ENCODE measurements at regions not wholly inside any gene's neighbourhood (a gene's known extent, or its start where the extent isn't known, plus 50 kb on each side); places are given as distances from the start of the nearest gene placed in this dataset.

DNA sequence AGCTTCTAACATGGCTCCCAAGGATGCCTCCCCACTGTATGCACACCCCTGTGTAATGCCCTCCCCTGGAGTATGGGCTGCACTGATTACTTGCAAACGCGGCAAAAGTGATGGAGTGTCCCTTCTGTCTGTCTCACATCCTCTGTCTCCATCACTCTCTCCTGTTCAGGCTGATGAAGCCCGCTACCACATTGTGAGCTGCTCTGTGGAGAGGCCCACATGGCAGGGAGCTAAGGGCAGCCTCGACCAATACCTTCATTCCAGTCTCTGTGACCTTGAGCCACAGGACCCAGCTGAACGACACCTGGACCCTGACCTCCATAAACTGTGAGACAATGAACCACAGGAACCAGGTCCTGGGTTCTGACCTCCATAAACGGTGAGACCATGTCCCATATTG is 154.1 kb upstream of the ETV3 start:
- DNase-seq (ENCODE audit: low read depth in 2 of 2), result no peak

GRCh38 chr1:157291083-157291482 is 152.9 kb upstream of the ETV3 start:
- no peak for DNase-seq (ENCODE audit: low read depth in 2 of 2)

- DNase-seq (ENCODE audit: low read depth in 2 of 2), result no peak
Measured at GRCh38 chr1:157289424-157290105, 151.4 kb upstream of the ETV3 start.

DNA sequence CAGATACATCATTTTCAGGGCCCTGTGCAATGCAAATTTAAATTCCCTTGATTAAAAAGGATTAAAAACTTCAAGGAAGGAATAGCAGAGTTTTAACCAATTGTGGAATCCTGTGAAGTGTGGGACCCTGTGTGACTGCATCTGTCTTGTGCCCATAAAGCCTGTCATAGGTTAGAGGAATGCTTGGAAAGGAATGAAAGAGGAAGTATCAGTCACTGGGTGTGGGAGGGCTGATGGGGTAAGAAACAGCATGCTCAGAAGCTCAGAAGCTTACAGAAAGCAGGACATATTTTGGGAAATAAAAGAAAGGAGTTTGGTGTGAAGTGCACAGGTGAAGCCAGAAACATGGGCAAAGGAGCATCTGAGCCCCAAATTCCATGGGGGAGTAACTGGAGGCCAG is 150.8 kb upstream of the ETV3 start:
- DNase-seq (ENCODE audit: low read depth in 2 of 2), result no peak

DNA sequence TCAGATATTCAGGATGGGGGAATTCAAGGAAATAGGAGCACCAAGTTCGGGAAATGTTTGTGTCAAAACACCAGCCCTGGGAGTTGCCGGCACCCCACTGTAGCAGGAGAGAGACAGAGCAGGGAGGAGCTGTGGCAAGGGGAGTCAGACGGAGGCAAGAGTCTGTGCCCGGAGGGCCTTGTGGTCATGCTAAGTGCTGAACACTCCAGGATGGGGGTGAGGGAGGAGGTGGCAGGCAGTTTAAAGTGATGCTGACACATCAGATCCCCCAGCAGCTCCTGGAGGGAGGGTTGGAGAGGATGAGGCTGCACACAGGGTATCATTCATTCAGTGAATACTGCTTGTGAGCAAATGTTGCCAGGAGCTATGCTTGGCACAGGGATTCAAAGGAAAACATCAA is 150.3 kb upstream of the ETV3 start:
- no peak for DNase-seq (ENCODE audit: low read depth in 2 of 2)

DNA sequence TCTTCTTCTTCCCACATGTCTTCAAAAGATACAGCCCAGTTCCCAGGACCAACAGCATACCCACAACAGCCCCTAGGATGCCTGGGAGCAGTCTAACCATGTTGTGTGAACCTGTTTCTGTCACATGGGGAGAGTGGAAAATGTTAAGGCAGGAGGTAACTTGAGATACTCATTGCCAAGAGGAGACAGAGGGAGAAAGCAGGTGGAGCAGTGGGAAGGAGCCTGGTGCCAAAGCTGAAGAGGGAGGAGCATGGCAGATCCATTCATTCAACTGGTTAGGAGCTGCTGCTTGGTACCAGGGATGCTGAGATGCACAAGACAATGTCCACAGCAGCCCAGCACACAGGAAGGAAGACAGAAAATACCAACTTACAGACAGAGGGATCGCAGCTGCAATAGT is 149.8 kb upstream of the ETV3 start:
- no peak for DNase-seq (ENCODE audit: low read depth in 2 of 2)

GRCh38 chr1:157287462-157287861 is 149.3 kb upstream of the ETV3 start:
- DNase-seq (ENCODE audit: low read depth in 2 of 2), result no peak

- DNase-seq (ENCODE audit: low read depth in 2 of 2), result no peak
Measured at GRCh38 chr1:157286646-157287420, 148.6 kb upstream of the ETV3 start.

GRCh38 chr1:157286096-157286495 is 147.9 kb upstream of the ETV3 start:
- DNase-seq (ENCODE audit: low read depth in 2 of 2), result no peak

- no peak for DNase-seq (ENCODE audit: low read depth in 2 of 2)
Measured at GRCh38 chr1:157284451-157284850, 146.3 kb upstream of the ETV3 start.

- no peak for DNase-seq (ENCODE audit: low read depth in 2 of 2)
Measured at GRCh38 chr1:157279802-157280140, 141.6 kb upstream of the ETV3 start.

DNA sequence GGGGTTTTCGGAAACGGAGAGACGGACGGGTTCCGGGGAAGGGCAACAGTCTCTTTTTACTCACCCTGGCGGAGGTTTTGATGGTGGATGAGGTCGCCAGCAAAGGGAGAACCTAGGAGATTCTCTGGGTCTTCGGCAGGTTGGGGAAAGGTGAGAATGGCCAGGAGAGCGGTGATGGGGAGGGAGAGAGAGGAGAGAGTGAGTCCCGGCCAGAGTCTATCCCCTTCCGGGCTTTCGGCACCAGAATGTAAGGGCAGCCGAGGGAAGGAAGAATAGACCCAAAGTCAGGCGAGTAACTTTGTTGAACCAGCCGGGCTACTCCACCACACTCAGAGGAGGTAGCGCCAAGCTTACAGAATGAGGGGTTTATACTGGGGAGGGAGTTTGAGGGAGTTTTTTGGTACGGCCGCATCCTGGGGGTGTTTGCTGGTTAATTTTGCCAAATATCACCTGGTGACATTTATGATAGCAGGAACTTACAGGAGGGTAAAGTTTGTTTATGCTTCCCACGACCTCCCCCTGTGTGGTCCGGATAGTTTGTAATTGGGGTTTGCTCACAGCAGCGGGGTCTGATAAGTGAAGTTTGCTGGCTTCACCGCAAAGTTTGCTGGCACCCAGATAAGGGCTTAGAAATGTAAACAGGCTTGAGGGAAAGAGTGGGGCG is 141.1 kb upstream of the ETV3 start:
- DNase-seq (ENCODE audit: low read depth in 2 of 2), result no peak

- DNase-seq (ENCODE audit: low read depth in 2 of 2), result no peak
Measured at GRCh38 chr1:157278383-157279137, 140.4 kb upstream of the ETV3 start.

- DNase-seq (ENCODE audit: low read depth in 2 of 2), result no peak
Measured at GRCh38 chr1:157277913-157278312, 139.7 kb upstream of the ETV3 start.

DNA sequence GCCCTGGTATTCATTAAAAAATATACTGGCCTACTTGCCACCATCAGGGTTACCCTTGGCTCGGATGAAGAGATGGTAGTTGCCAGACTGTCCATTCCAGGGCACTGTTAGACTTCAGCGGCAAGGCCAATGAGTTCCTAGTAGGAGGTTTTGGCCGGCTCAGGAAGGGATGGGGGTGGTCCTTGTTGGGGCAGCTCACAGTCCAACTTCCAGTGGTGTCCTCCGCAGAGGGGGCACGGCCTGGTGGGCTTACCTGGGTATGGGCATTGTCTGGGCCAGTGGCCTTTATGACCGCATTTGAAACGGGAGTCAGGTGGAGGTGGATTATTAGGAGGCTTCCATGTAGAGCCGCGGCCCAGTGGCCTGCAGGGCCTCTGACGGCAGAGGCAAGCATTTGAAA is 139.1 kb upstream of the ETV3 start:
- no peak for DNase-seq (ENCODE audit: low read depth in 2 of 2)

GRCh38 chr1:157274698-157275534 is 136.7 kb upstream of the ETV3 start:
- DNase-seq (ENCODE audit: low read depth in 2 of 2), result no peak

GRCh38 chr1:157272729-157273524 is 134.7 kb upstream of the ETV3 start:
- no peak for DNase-seq (ENCODE audit: low read depth in 2 of 2)

GRCh38 chr1:157272264-157272663 is 134.1 kb upstream of the ETV3 start:
- no peak for DNase-seq (ENCODE audit: low read depth in 2 of 2)

DNA sequence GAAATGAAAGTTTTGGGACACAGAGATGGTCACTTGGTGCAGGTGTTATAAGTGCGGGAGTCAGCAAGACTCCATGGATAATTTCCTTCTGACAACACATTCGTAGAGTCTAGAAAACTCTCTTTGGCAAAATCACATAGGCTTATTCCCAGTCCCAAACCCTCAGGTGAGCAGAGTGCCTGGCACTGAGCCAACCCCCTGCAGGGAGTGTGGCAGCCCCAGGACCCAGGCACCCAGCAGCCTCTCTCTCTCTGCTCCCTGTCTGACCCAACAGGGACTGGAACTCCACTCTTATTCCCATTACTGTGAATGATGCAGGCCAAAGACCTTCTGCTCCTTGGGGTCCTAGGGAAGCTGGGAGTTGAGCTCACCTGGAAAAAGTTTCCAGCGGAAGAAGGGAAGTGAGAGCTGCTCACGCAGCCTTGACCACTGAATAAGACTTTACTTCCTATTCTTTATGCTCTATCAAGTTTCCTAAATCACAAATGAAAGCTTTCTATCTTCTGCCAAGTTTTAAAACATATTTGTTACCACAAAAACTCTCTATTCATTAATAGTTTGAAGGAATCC is 132.6 kb upstream of the ETV3 start:
- DNase-seq (ENCODE audit: low read depth in 2 of 2), result no peak
